ENCODE measurements at regions not wholly inside any gene's neighbourhood (a gene's known extent, or its start where the extent isn't known, plus 50 kb on each side); places are given as distances from the start of the nearest gene placed in this dataset.

DNA sequence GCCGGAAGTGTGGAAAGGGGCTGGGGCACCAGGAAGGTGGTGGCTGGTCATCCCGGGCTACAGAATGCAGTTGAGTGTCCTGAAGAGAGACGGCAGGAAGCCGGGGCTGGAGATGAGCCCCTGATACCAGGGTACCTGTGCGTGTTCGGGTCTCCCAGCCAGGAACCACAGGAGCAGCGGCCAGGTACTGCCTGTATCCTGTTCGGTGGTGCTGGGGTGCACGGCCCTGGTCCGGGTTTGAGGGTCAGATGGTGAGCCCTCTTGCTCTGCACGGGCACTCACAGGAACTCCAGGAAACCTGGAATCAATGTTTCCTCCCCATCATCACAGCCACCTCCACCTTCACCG is 253.1 kb upstream of the B3GAT1 start:
- TF ChIP-seq, protein P1, sequence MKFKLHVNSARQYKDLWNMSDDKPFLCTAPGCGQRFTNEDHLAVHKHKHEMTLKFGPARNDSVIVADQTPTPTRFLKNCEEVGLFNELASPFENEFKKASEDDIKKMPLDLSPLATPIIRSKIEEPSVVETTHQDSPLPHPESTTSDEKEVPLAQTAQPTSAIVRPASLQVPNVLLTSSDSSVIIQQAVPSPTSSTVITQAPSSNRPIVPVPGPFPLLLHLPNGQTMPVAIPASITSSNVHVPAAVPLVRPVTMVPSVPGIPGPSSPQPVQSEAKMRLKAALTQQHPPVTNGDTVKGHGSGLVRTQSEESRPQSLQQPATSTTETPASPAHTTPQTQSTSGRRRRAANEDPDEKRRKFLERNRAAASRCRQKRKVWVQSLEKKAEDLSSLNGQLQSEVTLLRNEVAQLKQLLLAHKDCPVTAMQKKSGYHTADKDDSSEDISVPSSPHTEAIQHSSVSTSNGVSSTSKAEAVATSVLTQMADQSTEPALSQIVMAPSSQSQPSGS (IDR thresholded peaks at IDR 0.05; ENCODE audit: low read length) = no peak
- no peak for TF ChIP-seq EZH2 (IDR thresholded peaks at IDR 0.05; ENCODE audit: low read depth, low read length, severe bottlenecking)
